HepG2 (cell line): ENCODE measurements at regions not wholly inside any gene's neighbourhood (a gene's known extent, or its start where the extent isn't known, plus 50 kb on each side); places are given as distances from the start of the nearest gene placed in this dataset.
"Not testable (repeated sequence)": the region's sequence is repeated elsewhere in the genome, so short reads cannot be mapped to it uniquely, and the experiment has no call there.

Experiments
- ATAC-seq: fragments of 200-7000 bp; cut with Tn5 transposase; 3 replicates; pipeline ENCODE4 v1.9.1; 2020; ENCODE audit warnings: mild to moderate bottlenecking, moderate library complexity
- BruUV-seq: library from RNA; stranded (reverse); fragments of 400-500 nt; replicated peaks from 2 replicates; lab custom pipeline; 2021; lab: Mats Ljungman, UMichigan
- CTCF ChIA-PET: fragments of 300-600 bp; formaldehyde crosslinking; extraction: SDS; loops from one replicate; lab custom pipeline; 2021; ENCODE audit warnings: low total read pairs, inconsistent platforms, low intra/inter-chr PET ratio; lab: Yijun Ruan, JAX
- POLR2A ChIA-PET: fragments of 350-600 bp; sonication (Branson Sonifier 250); formaldehyde crosslinking; loops from one replicate; lab custom pipeline; 2020; ENCODE audit warnings: antibody characterized with exemption, inconsistent platforms; lab: Yijun Ruan, JAX
- DNase-seq: peaks from one replicate; pipeline ENCODE4 v3.0.0-alpha.2; 2015; ENCODE audit warnings: low spot score
- FAIRE-seq: peaks from 3 replicates; lab custom pipeline; 2011; peaks lifted over from hg19 to GRCh38; lab: Jason Lieb, UNC
- H2AFZ ChIP-seq: one replicate; pipeline ENCODE4 v1.6.1; 2011; ENCODE audit warnings: low read length, inconsistent platforms
- H3K27ac ChIP-seq: fragments of 300-600 bp; 3 replicates; pipeline ENCODE4 v1.8.0; 2011; ENCODE audit warnings: mixed run types, mild to moderate bottlenecking, mixed read lengths, low read length, inconsistent platforms; ENCODE audit not compliant: insufficient read depth; ENCODE audit errors: extremely low read length
- H3K27me3 ChIP-seq, 2 experiments: fragments of 200-600 bp in 1 of 2; 2 replicates in 1 of 2; 3 replicates in 1 of 2; pipeline versions ENCODE4 v1.6.0 to v1.8.0; 2011; ENCODE audit warnings: low read length in 2 of 2, mild to moderate bottlenecking in 2 of 2, moderate library complexity in 2 of 2, inconsistent platforms in 1 of 2; ENCODE audit not compliant: insufficient read depth in 2 of 2, control insufficient read depth in 1 of 2
- H3K36me3 ChIP-seq, 2 experiments: fragments of 200-600 bp in 1 of 2; replicated peaks in 1 of 2; 2 replicates in 1 of 2; 3 replicates in 1 of 2; pipeline versions ENCODE4 v1.5.1 to v1.8.0; 2011; ENCODE audit warnings: low read length in 2 of 2, inconsistent platforms in 1 of 2; ENCODE audit not compliant: insufficient read depth in 2 of 2, control insufficient read depth in 1 of 2
- H3K4me1 ChIP-seq: 2 replicates; pipeline ENCODE4 v1.5.1; 2012; ENCODE audit warnings: low read length, inconsistent platforms; ENCODE audit not compliant: insufficient read depth
- H3K4me2 ChIP-seq: 2 replicates; pipeline ENCODE4 v1.6.0; 2011; ENCODE audit warnings: low read depth, low read length, inconsistent platforms
- H3K4me3 ChIP-seq, 3 experiments: fragments of 200-600 bp in 1 of 3; sonication (generic), shearing (Covaris generic) in 1 of 3; replicated peaks in 1 of 3; 2 replicates each; pipeline ENCODE4 v1.5.1; 2011 to 2016; ENCODE audit warnings: low read length in 3 of 3, inconsistent platforms in 2 of 3, low read depth in 2 of 3, mild to moderate bottlenecking in 2 of 3, control low read depth in 1 of 3, mixed read lengths in 1 of 3; ENCODE audit not compliant: insufficient read depth in 1 of 3
- H3K79me2 ChIP-seq: one replicate; pipeline ENCODE4 v1.6.1; 2011; ENCODE audit warnings: low read length, inconsistent platforms; ENCODE audit not compliant: insufficient read depth
- H3K9ac ChIP-seq: 2 replicates; pipeline ENCODE4 v1.6.0; 2011; ENCODE audit warnings: mild to moderate bottlenecking, low read depth, low read length, inconsistent platforms; ENCODE audit not compliant: insufficient read depth
- H3K9me3 ChIP-seq: 2 replicates; pipeline ENCODE4 v1.5.1; 2012; ENCODE audit warnings: mild to moderate bottlenecking, low read length
- H4K20me1 ChIP-seq: 2 replicates; pipeline ENCODE4 v1.6.0; 2011; ENCODE audit warnings: inconsistent platforms, mild to moderate bottlenecking, low read length, moderate library complexity; ENCODE audit not compliant: insufficient read depth
- AGO1 ChIP-seq: fragments of 200-400 bp; formaldehyde crosslinking; IDR thresholded peaks from 2 replicates; pipeline ENCODE4 v1.6.1; 2017; ENCODE audit warnings: mild to moderate bottlenecking, low read depth, low read length, moderate library complexity; ENCODE audit not compliant: poor library complexity, severe bottlenecking
- AHR ChIP-seq: IDR thresholded peaks from 2 replicates; pipeline ENCODE4 v1.6.1; 2018; ENCODE audit warnings: missing genetic modification reagents, missing compliant biosample characterization
- ARNT2 ChIP-seq: sonication (generic); formaldehyde crosslinking; IDR thresholded peaks from 2 replicates; pipeline ENCODE4 v1.8.0; 2022; ENCODE audit warnings: mild to moderate bottlenecking, low read depth, missing genetic modification reagents, moderate library complexity
- LCORL ChIP-seq, 2 experiments: fragments of 450-650 bp in 1 of 2; sonication (generic) in 1 of 2; formaldehyde crosslinking in 1 of 2; IDR thresholded peaks; 2 replicates each; pipeline versions ENCODE4 v1.5.0 to v1.6.1; 2017 to 2020; ENCODE audit warnings: antibody characterized with exemption in 1 of 2, missing genetic modification reagents in 1 of 2
- RXRA ChIP-seq: sonication (generic); formaldehyde crosslinking; IDR thresholded peaks from 2 replicates; pipeline ENCODE4 v1.5.1; 2020; ENCODE audit warnings: missing genetic modification reagents
- SMAD9 ChIP-seq: sonication (generic); formaldehyde crosslinking; IDR thresholded peaks from 2 replicates; pipeline ENCODE4 v1.5.1; 2020; ENCODE audit warnings: mild to moderate bottlenecking, missing genetic modification reagents
- STAT6 ChIP-seq: sonication (generic); formaldehyde crosslinking; IDR thresholded peaks from 2 replicates; pipeline ENCODE4 v1.4.0; 2020; ENCODE audit warnings: missing genetic modification reagents, mild to moderate bottlenecking, borderline replicate concordance
- YEATS2 ChIP-seq: sonication (generic); formaldehyde crosslinking; IDR thresholded peaks from 2 replicates; pipeline ENCODE4 v1.4.0; 2020; ENCODE audit warnings: missing genetic modification reagents, borderline replicate concordance
- ZKSCAN8 ChIP-seq: IDR thresholded peaks from 2 replicates; pipeline ENCODE4 v1.6.1; 2016; ENCODE audit warnings: borderline replicate concordance, missing genetic modification reagents, missing compliant biosample characterization
- WGBS: methylation state at CpG from one replicate; pipeline ENCODE4 v1.1.6; 2017; ENCODE audit warnings: low lambda C conversion rate; 5-methylcytosine and 5-hydroxymethylcytosine counted together
- in situ Hi-C: cut with HindIII; loops from 2 replicates; pipeline ENCODE4 v1.10.0; 2017; ENCODE audit warnings: low pct_unique_long_range_greater_than_20kb; ENCODE audit not compliant: extremely low pct_ligation_motif_present
- intact Hi-C: fragments of 100-400 bp; cut with micrococcal nuclease; formaldehyde crosslinking; loops from one replicate; pipeline ENCODE4 v1.10.0; 2022; ENCODE audit not compliant: unreplicated experiment
- TF ChIP-seq, protein P1 (sequence below): sonication (generic); formaldehyde crosslinking; IDR thresholded peaks from 2 replicates; pipeline ENCODE4 v1.4.0; 2020; ENCODE audit warnings: low read depth, missing genetic modification reagents

- TF ChIP-seq, protein P1, sequence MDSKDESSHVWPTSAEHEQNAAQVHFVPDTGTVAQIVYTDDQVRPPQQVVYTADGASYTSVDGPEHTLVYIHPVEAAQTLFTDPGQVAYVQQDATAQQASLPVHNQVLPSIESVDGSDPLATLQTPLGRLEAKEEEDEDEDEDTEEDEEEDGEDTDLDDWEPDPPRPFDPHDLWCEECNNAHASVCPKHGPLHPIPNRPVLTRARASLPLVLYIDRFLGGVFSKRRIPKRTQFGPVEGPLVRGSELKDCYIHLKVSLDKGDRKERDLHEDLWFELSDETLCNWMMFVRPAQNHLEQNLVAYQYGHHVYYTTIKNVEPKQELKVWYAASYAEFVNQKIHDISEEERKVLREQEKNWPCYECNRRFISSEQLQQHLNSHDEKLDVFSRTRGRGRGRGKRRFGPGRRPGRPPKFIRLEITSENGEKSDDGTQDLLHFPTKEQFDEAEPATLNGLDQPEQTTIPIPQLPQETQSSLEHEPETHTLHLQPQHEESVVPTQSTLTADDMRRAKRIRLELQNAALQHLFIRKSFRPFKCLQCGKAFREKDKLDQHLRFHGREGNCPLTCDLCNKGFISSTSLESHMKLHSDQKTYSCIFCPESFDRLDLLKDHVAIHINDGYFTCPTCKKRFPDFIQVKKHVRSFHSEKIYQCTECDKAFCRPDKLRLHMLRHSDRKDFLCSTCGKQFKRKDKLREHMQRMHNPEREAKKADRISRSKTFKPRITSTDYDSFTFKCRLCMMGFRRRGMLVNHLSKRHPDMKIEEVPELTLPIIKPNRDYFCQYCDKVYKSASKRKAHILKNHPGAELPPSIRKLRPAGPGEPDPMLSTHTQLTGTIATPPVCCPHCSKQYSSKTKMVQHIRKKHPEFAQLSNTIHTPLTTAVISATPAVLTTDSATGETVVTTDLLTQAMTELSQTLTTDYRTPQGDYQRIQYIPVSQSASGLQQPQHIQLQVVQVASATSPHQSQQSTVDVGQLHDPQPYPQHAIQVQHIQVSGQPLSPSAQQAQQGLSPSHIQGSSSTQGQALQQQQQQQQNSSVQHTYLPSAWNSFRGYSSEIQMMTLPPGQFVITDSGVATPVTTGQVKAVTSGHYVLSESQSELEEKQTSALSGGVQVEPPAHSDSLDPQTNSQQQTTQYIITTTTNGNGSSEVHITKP (CRISPR knock-in tag), result no peak
- TF ChIP-seq ZKSCAN8 (CRISPR knock-in tag) (no peak), AHR (CRISPR knock-in tag) (no peak), YEATS2 (CRISPR knock-in tag) (no peak), STAT6 (no peak), AGO1 (no peak), RXRA (no peak), SMAD9 (CRISPR knock-in tag) (no peak), ARNT2 (CRISPR knock-in tag) (no peak), LCORL (IDR thresholded peaks at IDR 0.05) (no peak), LCORL (CRISPR knock-in tag; IDR thresholded peaks at IDR 0.05) (no peak)
Measured at GRCh38 chr6:130560231-130560630, 194.4 kb downstream of the TMEM200A start (continued).

DNA sequence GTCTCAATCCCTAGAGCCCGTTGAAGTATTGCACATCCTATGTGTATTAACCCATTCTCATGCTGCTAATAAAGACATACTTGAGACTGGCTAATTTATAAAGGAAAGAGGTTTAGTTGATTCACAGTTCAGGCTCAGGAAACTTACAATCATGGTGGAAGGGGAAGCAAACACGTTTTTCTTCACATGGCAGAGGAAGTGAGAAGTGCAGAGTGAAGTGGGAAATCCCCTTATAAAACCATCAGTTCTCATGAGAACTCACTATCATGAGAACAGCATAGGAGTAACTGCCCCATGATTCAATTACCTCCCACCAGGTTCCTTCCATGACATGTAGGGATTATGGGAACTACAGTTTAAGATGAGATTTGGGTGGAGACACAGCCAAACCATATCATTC, 195.3 kb downstream of the TMEM200A start:
- H3K27me3 ChIP-seq, H3K4me3 ChIP-seq, H3K9me3 ChIP-seq, H3K9ac ChIP-seq, H3K4me2 ChIP-seq, POLR2A ChIA-PET, in situ Hi-C loops, ATAC-seq, H3K27ac ChIP-seq, H3K79me2 ChIP-seq, DNase-seq, H3K36me3 ChIP-seq, FAIRE-seq, intact Hi-C loops, CTCF ChIA-PET, H2AFZ ChIP-seq, BruUV-seq, H4K20me1 ChIP-seq, H3K4me1 ChIP-seq: not testable (repeated sequence)
- 0% methylated on average over 2 of the region's 2 CpGs for WGBS
